ENCODE measurements at regions not wholly inside any gene's neighbourhood (a gene's known extent, or its start where the extent isn't known, plus 50 kb on each side); places are given as distances from the start of the nearest gene placed in this dataset.

DNA sequence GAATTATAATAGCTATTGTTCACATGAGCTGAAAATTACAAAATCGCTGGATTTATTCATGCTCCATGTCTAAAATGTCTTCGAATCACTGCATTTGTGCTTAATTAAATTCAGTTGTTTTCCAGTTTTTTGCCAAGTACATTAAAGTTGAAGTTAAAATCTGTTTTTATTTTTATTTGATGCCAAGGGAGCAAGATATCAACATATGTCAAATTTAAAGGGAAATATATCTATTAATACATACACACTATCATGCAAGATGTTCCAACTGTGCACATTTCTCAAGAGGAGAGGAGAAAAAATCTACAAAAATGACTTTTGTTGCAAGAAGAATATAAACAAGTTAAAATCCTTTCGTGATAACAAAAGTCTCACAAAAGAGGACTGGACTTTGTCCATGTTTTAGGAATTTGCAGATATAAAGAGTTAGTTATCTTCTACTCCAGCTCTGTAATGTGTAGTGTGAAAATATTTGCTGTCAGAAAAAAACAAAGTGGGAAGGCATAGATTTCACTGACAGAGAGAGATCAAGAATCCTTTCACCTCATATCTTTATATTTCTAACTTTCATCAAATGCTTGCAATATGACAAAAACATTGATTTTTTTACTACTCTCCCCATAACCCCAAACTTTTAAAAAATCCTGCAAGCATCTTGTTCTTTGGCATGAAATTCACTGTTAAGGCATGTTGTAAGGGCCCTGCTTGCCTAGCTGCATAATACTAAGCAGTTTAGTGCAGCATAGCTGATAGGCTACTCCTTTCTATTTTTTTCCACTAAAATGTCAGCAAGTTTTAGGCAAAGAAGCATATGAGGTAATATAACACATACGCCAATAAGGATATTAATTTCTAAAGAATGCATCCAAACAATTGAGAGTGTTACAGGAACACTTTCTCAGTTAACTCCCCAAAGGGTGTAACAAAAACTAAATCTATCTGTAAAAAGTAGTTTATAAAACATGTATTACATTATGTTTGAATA, 340.2 kb upstream of the ADAMTS5 start:
- no peak for TF ChIP-seq CTCF (conservative IDR thresholded peaks at IDR 0.05 in 1 of 2, IDR thresholded peaks at IDR 0.05 in 1 of 2; ENCODE audit: extremely low read depth in 1 of 2, insufficient read depth in 1 of 2, low read depth in 1 of 2, low read length in 2 of 2)
- TF ChIP-seq EZH2 (IDR thresholded peaks at IDR 0.05; ENCODE audit: borderline replicate concordance, low read length) = no peak
